HCT116 (cell line): ENCODE measurements at regions not wholly inside any gene's neighbourhood (a gene's known extent, or its start where the extent isn't known, plus 50 kb on each side); places are given as distances from the start of the nearest gene placed in this dataset.

Source experiments
- ATAC-seq: fragments of 200-7000 bp; cut with Tn5 transposase; 2 replicates; pipeline ENCODE4 v1.9.1; 2020; ENCODE audit warnings: mild to moderate bottlenecking, moderate library complexity
- BruUV-seq: library from RNA; stranded (reverse); fragments of 400-500 nt; replicated peaks from 2 replicates; lab custom pipeline; 2021; lab: Mats Ljungman, UMichigan
- CTCF ChIA-PET: fragments of 300-600 bp; sonication (Branson Sonifier 250); formaldehyde crosslinking; loops from one replicate; lab custom pipeline; 2021; ENCODE audit warnings: antibody characterized with exemption; lab: Charles Lee
- POLR2A ChIA-PET: fragments of 300-600, 350-600 bp; sonication (Branson Sonifier 250); formaldehyde crosslinking; loops from one replicate; lab custom pipeline; 2021; ENCODE audit warnings: antibody characterized with exemption; lab: Charles Lee
- RAD21 ChIA-PET, 2 experiments: fragments of 300-600 bp; sonication (Branson Sonifier 250); formaldehyde crosslinking; loops; one replicate each; lab custom pipeline; 2023; ENCODE audit warnings: low total read pairs in 2 of 2; ENCODE audit not compliant: uncharacterized antibody in 2 of 2, unreplicated experiment in 2 of 2, low non-redundant PET in 1 of 2; lab: Charles Lee
- DNase-seq: peaks from one replicate; pipeline ENCODE4 v3.0.0-alpha.2; 2010; ENCODE audit warnings: low read depth, low spot score
- H2AFZ ChIP-seq: fragments of 200-600 bp; shearing (Covaris generic), sonication (generic); 2 replicates; pipeline ENCODE4 v1.6.1; 2017; ENCODE audit warnings: low read depth, mixed run types, mixed read lengths, antibody characterized with exemption, low read length; ENCODE audit not compliant: poor library complexity, severe bottlenecking
- H3K27ac ChIP-seq: 2 replicates; pipeline ENCODE4 v1.5.1; 2012; ENCODE audit warnings: low read depth, low read length
- H3K27me3 ChIP-seq: fragments of 200-600 bp; sonication (generic); 2 replicates; pipeline ENCODE4 v1.6.1; 2016; ENCODE audit warnings: mixed run types, low read length, mixed read lengths; ENCODE audit not compliant: insufficient read depth
- H3K36me3 ChIP-seq, 2 experiments: fragments of 200-500 bp in 1 of 2; fragments of 200-600 bp in 1 of 2; sonication (Bioruptor generic) in 1 of 2; sonication (generic) in 1 of 2; 2 replicates each; pipeline versions ENCODE4 v1.5.1 to v1.6.1; 2014 to 2016; ENCODE audit warnings: low read length in 2 of 2, inconsistent platforms in 1 of 2, mixed read lengths in 1 of 2, mixed run types in 1 of 2; ENCODE audit not compliant: insufficient read depth in 2 of 2, control insufficient read depth in 1 of 2
- H3K4me1 ChIP-seq, 2 experiments: fragments of 200-600 bp in 1 of 2; sonication (generic) in 1 of 2; 2 replicates each; pipeline versions ENCODE4 v1.5.1 to v1.6.1; 2012 to 2017; ENCODE audit warnings: low read length in 2 of 2, inconsistent platforms in 1 of 2, mild to moderate bottlenecking in 1 of 2, mixed read lengths in 1 of 2, mixed run types in 1 of 2, moderate library complexity in 1 of 2; ENCODE audit not compliant: insufficient read depth in 2 of 2, control insufficient read depth in 1 of 2
- H3K4me2 ChIP-seq: fragments of 200-600 bp; sonication (generic); 2 replicates; pipeline ENCODE4 v1.6.1; 2017; ENCODE audit warnings: mixed run types, low read length, mixed read lengths
- H3K4me3 ChIP-seq, 2 experiments: fragments of 200-600 bp in 1 of 2; sonication (generic) in 1 of 2; replicated peaks in 1 of 2; 2 replicates each; pipeline ENCODE4 v1.5.1; 2011 to 2016; ENCODE audit warnings: low read length in 2 of 2, control low read depth in 1 of 2, low read depth in 1 of 2, mild to moderate bottlenecking in 1 of 2, mixed read lengths in 1 of 2, mixed run types in 1 of 2
- H3K79me2 ChIP-seq: fragments of 200-600 bp; sonication (generic); 2 replicates; pipeline ENCODE4 v1.6.1; 2017; ENCODE audit warnings: mild to moderate bottlenecking, mixed run types, low read length, moderate library complexity, mixed read lengths; ENCODE audit not compliant: insufficient read depth
- H3K9ac ChIP-seq: fragments of 200-600 bp; sonication (generic); 2 replicates; pipeline ENCODE4 v1.6.1; 2016; ENCODE audit warnings: low read length, mixed read lengths
- H3K9me2 ChIP-seq: fragments of 200-600 bp; sonication (generic), shearing (Covaris generic); 2 replicates; pipeline ENCODE4 v1.6.1; 2017; ENCODE audit warnings: mixed run types, mild to moderate bottlenecking, moderate library complexity; ENCODE audit not compliant: insufficient read depth
- H3K9me3 ChIP-seq, 2 experiments: fragments of 200-500 bp in 1 of 2; fragments of 200-600 bp in 1 of 2; sonication (Bioruptor generic) in 1 of 2; sonication (generic) in 1 of 2; 2 replicates each; pipeline ENCODE4 v1.6.1; 2014 to 2017; ENCODE audit warnings: low read length in 2 of 2, mixed read lengths in 2 of 2, inconsistent platforms in 1 of 2, low read depth in 1 of 2, mild to moderate bottlenecking in 1 of 2, mixed run types in 1 of 2, moderate library complexity in 1 of 2; ENCODE audit not compliant: control insufficient read depth in 1 of 2, insufficient read depth in 1 of 2
- H4K20me1 ChIP-seq: fragments of 200-600 bp; sonication (generic), shearing (Covaris generic); 2 replicates; pipeline ENCODE4 v1.6.1; 2017; ENCODE audit warnings: mixed run types, mild to moderate bottlenecking, moderate library complexity; ENCODE audit not compliant: insufficient read depth
- CBX3 ChIP-seq: IDR thresholded peaks from 2 replicates; pipeline ENCODE4 v1.6.1; 2012; ENCODE audit warnings: low read depth
- EGR1 ChIP-seq: IDR thresholded peaks from 2 replicates; pipeline ENCODE4 v1.6.1; 2012; ENCODE audit warnings: low read depth
- EZH2phosphoT487 ChIP-seq: fragments of 200-600 bp; IDR thresholded peaks from 2 replicates; pipeline ENCODE4 v1.6.1; 2018; ENCODE audit warnings: antibody characterized with exemption, borderline replicate concordance
- FOSL1 ChIP-seq: IDR thresholded peaks from 2 replicates; pipeline ENCODE4 v1.6.1; 2012; ENCODE audit warnings: low read depth
- MAX ChIP-seq: IDR thresholded peaks from 2 replicates; pipeline ENCODE4 v1.6.1; 2012
- SIN3A ChIP-seq: IDR thresholded peaks from 2 replicates; pipeline ENCODE4 v1.6.1; 2012; ENCODE audit warnings: low read depth
- SP1 ChIP-seq: IDR thresholded peaks from 2 replicates; pipeline ENCODE4 v1.6.1; 2012; ENCODE audit warnings: low read depth
- SRF ChIP-seq: IDR thresholded peaks from 2 replicates; pipeline ENCODE4 v1.6.1; 2012; ENCODE audit warnings: low read depth
- YY1 ChIP-seq: IDR thresholded peaks from 2 replicates; pipeline ENCODE4 v1.6.1; 2011; ENCODE audit warnings: low read length, low read depth, moderate library complexity, mild to moderate bottlenecking; ENCODE audit not compliant: insufficient replicate concordance; ENCODE audit errors: extremely low read depth
- ZFX ChIP-seq: fragments of 450-650 bp; IDR thresholded peaks from 2 replicates; pipeline ENCODE4 v1.6.1; 2017
- intact Hi-C: fragments of 100-400 bp; cut with micrococcal nuclease; formaldehyde crosslinking; loops from 2 replicates; pipeline ENCODE4 v1.10.0; 2022
- TF ChIP-seq, protein P1 (sequence below): IDR thresholded peaks from 2 replicates; pipeline ENCODE4 v1.6.1; 2012; ENCODE audit warnings: low read depth
- TF ChIP-seq, protein P2 (sequence below): IDR thresholded peaks from 2 replicates; pipeline ENCODE4 v1.6.1; 2011; ENCODE audit warnings: mild to moderate bottlenecking, low read length, moderate library complexity; ENCODE audit not compliant: insufficient replicate concordance; ENCODE audit errors: extremely low read depth

DNA sequence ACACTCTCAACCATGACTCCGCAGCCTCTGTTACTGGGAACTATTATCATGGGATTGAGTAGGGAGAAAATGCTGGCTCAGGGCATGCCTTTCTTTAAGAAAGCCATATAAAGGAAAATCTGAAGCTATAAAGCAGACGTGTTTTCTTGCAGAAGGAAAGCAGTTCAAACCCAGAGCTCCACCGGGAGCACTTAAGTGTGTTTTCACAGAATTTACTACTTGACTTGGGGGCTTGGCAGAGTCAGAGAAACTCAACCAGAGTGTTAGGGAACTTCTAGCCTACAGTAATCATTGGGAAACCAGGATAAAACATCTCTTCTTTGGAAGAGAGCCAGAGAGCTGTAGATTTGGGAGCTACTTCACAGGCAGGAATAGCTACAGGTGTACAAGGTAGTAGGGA lies 283.4 kb upstream of the ADRA1B start:
- ChIA-PET CTCF (no interaction called here), POLR2A (no interaction called here), RAD21 (no interaction called here)
- no peak for TF ChIP-seq YY1
- TF ChIP-seq FOSL1, result no peak
- no peak for TF ChIP-seq SP1
- TF ChIP-seq CBX3, result no peak
- TF ChIP-seq EZH2phosphoT487, result no peak
- TF ChIP-seq MAX, result no peak
- no peaks in the 10 kb centered on the region for H3K9me3 ChIP-seq
- no peak overlapping the region for H3K27ac ChIP-seq
- H3K79me2 ChIP-seq, result no peaks in the 10 kb centered on the region
- H4K20me1 ChIP-seq, result no peaks in the 10 kb centered on the region
- no peaks in the 10 kb centered on the region for H3K4me1 ChIP-seq
- no peak overlapping the region for H2AFZ ChIP-seq
- no peak overlapping the region for H3K9ac ChIP-seq
- H3K4me2 ChIP-seq, result no peak overlapping the region
- no peaks in the 10 kb centered on the region for H3K36me3 ChIP-seq
- no peak for DNase-seq
- no peaks in the 10 kb centered on the region for H3K9me2 ChIP-seq
- H3K27me3 ChIP-seq, result no peaks in the 10 kb centered on the region
- no TSS peak for BruUV-seq
- ATAC-seq, result no peak
- intact Hi-C loops, result no loop called here
- no peak overlapping the region for H3K4me3 ChIP-seq

- TF ChIP-seq ZFX (no peak), SRF (no peak), EGR1 (no peak), SIN3A (no peak)
- TF ChIP-seq, protein P1, sequence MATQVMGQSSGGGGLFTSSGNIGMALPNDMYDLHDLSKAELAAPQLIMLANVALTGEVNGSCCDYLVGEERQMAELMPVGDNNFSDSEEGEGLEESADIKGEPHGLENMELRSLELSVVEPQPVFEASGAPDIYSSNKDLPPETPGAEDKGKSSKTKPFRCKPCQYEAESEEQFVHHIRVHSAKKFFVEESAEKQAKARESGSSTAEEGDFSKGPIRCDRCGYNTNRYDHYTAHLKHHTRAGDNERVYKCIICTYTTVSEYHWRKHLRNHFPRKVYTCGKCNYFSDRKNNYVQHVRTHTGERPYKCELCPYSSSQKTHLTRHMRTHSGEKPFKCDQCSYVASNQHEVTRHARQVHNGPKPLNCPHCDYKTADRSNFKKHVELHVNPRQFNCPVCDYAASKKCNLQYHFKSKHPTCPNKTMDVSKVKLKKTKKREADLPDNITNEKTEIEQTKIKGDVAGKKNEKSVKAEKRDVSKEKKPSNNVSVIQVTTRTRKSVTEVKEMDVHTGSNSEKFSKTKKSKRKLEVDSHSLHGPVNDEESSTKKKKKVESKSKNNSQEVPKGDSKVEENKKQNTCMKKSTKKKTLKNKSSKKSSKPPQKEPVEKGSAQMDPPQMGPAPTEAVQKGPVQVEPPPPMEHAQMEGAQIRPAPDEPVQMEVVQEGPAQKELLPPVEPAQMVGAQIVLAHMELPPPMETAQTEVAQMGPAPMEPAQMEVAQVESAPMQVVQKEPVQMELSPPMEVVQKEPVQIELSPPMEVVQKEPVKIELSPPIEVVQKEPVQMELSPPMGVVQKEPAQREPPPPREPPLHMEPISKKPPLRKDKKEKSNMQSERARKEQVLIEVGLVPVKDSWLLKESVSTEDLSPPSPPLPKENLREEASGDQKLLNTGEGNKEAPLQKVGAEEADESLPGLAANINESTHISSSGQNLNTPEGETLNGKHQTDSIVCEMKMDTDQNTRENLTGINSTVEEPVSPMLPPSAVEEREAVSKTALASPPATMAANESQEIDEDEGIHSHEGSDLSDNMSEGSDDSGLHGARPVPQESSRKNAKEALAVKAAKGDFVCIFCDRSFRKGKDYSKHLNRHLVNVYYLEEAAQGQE, result no peak
- TF ChIP-seq, protein P2, sequence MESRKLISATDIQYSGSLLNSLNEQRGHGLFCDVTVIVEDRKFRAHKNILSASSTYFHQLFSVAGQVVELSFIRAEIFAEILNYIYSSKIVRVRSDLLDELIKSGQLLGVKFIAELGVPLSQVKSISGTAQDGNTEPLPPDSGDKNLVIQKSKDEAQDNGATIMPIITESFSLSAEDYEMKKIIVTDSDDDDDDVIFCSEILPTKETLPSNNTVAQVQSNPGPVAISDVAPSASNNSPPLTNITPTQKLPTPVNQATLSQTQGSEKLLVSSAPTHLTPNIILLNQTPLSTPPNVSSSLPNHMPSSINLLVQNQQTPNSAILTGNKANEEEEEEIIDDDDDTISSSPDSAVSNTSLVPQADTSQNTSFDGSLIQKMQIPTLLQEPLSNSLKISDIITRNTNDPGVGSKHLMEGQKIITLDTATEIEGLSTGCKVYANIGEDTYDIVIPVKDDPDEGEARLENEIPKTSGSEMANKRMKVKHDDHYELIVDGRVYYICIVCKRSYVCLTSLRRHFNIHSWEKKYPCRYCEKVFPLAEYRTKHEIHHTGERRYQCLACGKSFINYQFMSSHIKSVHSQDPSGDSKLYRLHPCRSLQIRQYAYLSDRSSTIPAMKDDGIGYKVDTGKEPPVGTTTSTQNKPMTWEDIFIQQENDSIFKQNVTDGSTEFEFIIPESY, result no peak
- no peak overlapping the region for H2AFZ ChIP-seq
- no peaks in the 10 kb centered on the region for H3K27me3 ChIP-seq
- H3K4me3 ChIP-seq, result no peak overlapping the region
- ChIA-PET RAD21 (no interaction called here), CTCF (no interaction called here), POLR2A (no interaction called here)
- ATAC-seq (no peak), DNase-seq (no peak)
- no peaks in the 10 kb centered on the region for H3K79me2 ChIP-seq
- intact Hi-C loops, result no loop called here
- no peaks in the 10 kb centered on the region for H3K9me2 ChIP-seq
- no peaks in the 10 kb centered on the region for H3K4me1 ChIP-seq
- H3K4me2 ChIP-seq, result no peak overlapping the region
- no peaks in the 10 kb centered on the region for H3K36me3 ChIP-seq
- no TSS peak for BruUV-seq
- no peak overlapping the region for H3K9ac ChIP-seq
- H3K9me3 ChIP-seq, result no peaks in the 10 kb centered on the region
- no peaks in the 10 kb centered on the region for H4K20me1 ChIP-seq
- no peak overlapping the region for H3K27ac ChIP-seq
Observed at GRCh38 chr5:159638481-159638880, 277.8 kb upstream of the ADRA1B start.
